Neutrophil (primary cell): ENCODE measurements at regions not wholly inside any gene's neighbourhood (a gene's known extent, or its start where the extent isn't known, plus 50 kb on each side); places are given as distances from the start of the nearest gene placed in this dataset.
A peak's percentile ranks its signal among the peaks of the same experiment; 100 is the strongest.

Experiments
- H3K27ac ChIP-seq: fragments of 200-600 bp; sonication (generic); 2 replicates; pipeline ENCODE4 v1.5.1; 2016; ENCODE audit warnings: mild to moderate bottlenecking, moderate library complexity
- H3K27me3 ChIP-seq: fragments of 200-600 bp; sonication (generic); 2 replicates; pipeline ENCODE4 v1.6.0; 2016; ENCODE audit warnings: mild to moderate bottlenecking
- H3K36me3 ChIP-seq: fragments of 200-600 bp; sonication (generic); 2 replicates; pipeline ENCODE4 v1.5.1; 2017
- H3K4me1 ChIP-seq, 2 experiments: fragments of 200-600 bp in 1 of 2; sonication (generic) in 1 of 2; 1 replicate in 1 of 2; 2 replicates in 1 of 2; pipeline versions ENCODE4 v1.5.1 to v1.6.1; 2013 to 2016; ENCODE audit warnings: low read depth in 1 of 2, low read length in 1 of 2, mild to moderate bottlenecking in 1 of 2, moderate library complexity in 1 of 2; ENCODE audit not compliant: control insufficient read depth in 1 of 2, insufficient read depth in 1 of 2
- H3K4me3 ChIP-seq, 2 experiments: fragments of 200-600 bp in 1 of 2; sonication (generic) in 1 of 2; 1 replicate in 1 of 2; 2 replicates in 1 of 2; pipeline ENCODE4 v1.5.1; 2013 to 2016; ENCODE audit warnings: low read depth in 1 of 2, low read length in 1 of 2, mild to moderate bottlenecking in 1 of 2, moderate library complexity in 1 of 2
- H3K9me3 ChIP-seq: fragments of 200-600 bp; sonication (generic); 2 replicates; pipeline ENCODE4 v1.5.1; 2016
- TF ChIP-seq, protein P1 (sequence below): fragments of 200-600 bp; sonication (generic); IDR thresholded peaks from 2 replicates; pipeline ENCODE4 v1.5.1; 2016; ENCODE audit warnings: antibody characterized with exemption

DNA sequence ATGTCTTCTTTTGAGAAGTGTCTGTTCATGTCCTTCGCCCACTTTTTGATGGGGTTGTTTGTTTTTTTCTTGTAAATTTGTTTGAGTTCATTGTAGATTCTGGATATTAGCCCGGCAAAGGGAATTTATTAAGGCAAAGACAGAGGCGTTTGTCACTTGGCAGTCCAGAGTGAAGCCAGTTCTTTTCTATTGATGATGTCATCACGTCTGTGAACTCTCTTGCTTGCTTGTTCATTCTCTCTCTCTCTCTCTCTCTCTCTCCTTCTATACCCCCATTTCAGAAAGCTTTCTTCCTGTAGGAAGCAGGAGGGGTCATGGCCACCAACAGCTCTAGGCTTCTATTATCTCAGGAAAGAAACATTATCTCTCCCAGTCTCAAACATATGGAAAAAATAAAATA, 291.3 kb downstream of the OMA1 start:
- Histone ChIP-seq H3K4me3 (no peak overlapping the region), H3K4me1 (peaks cover 25 to 30% of the 10 kb centered on the region in 2 experiments), H3K27me3 (peaks cover 29% of the 10 kb centered on the region), H3K27ac (no peak overlapping the region), H3K9me3 (no peaks in the 10 kb centered on the region), H3K36me3 (no peaks in the 10 kb centered on the region)
- TF ChIP-seq, protein P1, sequence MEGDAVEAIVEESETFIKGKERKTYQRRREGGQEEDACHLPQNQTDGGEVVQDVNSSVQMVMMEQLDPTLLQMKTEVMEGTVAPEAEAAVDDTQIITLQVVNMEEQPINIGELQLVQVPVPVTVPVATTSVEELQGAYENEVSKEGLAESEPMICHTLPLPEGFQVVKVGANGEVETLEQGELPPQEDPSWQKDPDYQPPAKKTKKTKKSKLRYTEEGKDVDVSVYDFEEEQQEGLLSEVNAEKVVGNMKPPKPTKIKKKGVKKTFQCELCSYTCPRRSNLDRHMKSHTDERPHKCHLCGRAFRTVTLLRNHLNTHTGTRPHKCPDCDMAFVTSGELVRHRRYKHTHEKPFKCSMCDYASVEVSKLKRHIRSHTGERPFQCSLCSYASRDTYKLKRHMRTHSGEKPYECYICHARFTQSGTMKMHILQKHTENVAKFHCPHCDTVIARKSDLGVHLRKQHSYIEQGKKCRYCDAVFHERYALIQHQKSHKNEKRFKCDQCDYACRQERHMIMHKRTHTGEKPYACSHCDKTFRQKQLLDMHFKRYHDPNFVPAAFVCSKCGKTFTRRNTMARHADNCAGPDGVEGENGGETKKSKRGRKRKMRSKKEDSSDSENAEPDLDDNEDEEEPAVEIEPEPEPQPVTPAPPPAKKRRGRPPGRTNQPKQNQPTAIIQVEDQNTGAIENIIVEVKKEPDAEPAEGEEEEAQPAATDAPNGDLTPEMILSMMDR = no peak

DNA sequence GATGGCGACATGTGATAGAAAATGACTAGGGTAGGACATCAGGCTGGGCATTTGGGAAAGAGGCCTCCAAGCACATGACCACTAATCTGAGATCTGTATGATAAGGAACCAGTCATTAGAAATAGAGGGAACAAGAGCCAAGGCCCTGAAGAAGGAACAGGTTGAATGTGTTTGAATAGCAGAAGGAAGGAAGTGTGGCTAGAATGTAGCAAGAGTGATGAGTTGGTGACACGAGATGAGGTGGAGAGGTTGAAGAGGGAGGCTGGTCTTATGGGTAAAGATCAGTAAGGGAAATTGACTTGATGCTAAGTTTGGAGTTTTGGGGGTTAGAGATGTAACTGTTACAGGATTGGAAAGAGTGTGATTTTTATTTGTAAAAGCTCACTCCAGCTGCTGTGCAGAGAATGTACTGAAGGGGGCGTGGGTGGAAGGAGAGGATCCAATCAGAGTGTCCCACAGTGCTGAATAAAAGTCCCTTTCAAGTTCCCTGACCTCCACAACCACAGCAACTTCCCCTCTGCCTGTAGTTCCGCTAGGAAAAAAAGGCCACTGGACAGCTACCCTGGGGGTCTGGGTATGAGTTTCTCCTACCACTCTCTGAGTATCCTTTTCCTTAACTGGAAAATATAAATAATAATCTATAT, 295.0 kb downstream of the OMA1 start:
- Histone ChIP-seq H3K27me3 (peaks cover 65% of the 10 kb centered on the region), H3K4me3 (no peak overlapping the region), H3K9me3 (no peaks in the 10 kb centered on the region), H3K4me1 (peaks cover 37 to 53% of the 10 kb centered on the region in 2 experiments), H3K36me3 (no peaks in the 10 kb centered on the region), H3K27ac (peak overlapping the region; percentile 24)
- TF ChIP-seq, protein P1 = no peak

DNA sequence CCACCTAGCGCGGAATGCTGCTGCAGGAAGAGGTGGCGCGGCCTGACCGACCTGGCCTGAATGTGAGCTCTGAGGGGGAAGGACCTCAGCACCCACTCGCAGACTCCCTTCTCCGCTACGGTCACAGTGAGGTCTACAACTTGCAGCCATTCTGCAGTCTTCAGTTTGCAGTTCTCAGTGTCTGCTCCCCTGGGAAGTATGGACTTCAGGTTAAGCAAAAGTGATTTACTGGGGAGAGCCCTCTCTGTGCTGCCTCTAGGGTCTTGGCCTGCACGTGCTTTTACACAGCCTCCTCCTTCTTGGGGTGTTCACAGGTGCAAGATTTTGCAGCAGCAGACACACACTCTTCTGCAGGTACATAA, 296.0 kb downstream of the OMA1 start:
- Histone ChIP-seq H3K27me3 (peaks cover 75% of the 10 kb centered on the region), H3K27ac (no peak overlapping the region), H3K9me3 (no peaks in the 10 kb centered on the region), H3K4me1 (peaks cover 37 to 53% of the 10 kb centered on the region in 2 experiments), H3K4me3 (no peak overlapping the region), H3K36me3 (no peaks in the 10 kb centered on the region)
- TF ChIP-seq, protein P1 = no peak

DNA sequence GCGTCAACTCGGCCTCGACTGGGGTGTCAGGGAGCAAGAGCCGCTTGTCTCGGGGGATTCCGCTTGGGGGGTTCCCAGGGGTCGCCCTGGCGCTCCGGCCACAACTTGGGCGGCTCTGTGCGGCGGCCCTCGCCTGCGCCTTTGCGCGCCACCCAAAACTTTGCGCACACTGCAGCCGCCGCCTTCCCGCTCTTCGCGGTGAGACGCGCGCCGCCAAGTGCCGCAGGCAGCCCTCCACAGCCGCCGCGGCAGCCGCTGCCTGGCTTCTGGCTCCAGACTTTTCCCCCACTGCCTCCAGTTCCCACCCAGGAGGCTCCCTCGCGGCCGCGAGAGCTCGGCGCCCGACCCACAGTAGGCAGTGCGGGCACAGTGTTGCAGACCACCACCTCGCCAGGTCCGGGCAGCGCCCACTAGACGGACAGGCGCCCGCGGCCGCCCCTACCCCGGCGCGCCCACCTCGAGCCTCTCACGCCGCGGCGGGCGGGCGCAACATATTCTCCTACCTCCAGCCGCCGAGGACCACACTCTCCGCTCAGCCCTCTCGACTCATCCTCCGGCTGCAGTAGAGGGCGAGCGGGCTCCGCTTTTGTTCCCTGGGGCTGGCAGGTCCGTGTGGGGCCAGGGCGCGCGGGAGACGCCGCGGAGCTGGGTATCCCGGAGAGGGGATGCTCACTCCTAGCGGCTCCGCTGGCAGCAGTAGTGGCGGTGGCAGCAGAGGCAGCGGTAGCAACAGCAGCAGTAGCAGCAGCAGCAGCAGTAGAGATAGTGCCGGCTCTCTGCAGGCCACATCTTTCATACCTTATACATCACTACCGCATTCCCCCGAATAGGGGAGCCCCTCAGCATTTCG, 296.6 kb downstream of the OMA1 start:
- Histone ChIP-seq H3K4me1 (peaks cover 37 to 53% of the 10 kb centered on the region in 2 experiments), H3K9me3 (no peaks in the 10 kb centered on the region), H3K27ac (no peak overlapping the region), H3K36me3 (no peaks in the 10 kb centered on the region), H3K4me3 (peak overlapping the region; percentile 24 to 33), H3K27me3 (peaks cover 81% of the 10 kb centered on the region)
- TF ChIP-seq, protein P1 = no peak

DNA sequence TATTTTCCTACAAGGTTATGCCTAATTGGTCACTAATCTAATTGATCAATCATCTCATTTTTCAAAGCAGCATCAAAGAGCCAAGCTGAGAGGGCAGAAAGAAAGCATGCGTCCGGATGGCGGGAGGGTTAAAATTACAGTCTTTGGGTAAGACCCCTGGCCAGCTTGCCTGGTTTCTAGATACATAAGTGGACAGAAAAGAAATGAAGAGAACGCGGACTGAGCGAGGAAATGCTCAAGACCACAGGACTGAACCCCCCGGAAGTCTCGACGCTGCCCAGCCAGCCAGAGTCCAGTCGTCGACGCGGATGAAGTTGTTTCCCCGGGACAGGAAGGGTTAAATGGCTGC, 297.2 kb downstream of the OMA1 start:
- H3K4me3 ChIP-seq = peak overlapping the region; percentile 24 to 33
- TF ChIP-seq, protein P1 = no peak
- peaks cover 87% of the 10 kb centered on the region for H3K27me3 ChIP-seq

More for the DNA sequence above, 297.2 kb downstream of the OMA1 start:
- peaks cover 37 to 53% of the 10 kb centered on the region in 2 experiments for H3K4me1 ChIP-seq
- no peaks in the 10 kb centered on the region for H3K36me3 ChIP-seq
- no peaks in the 10 kb centered on the region for H3K9me3 ChIP-seq
- no peak overlapping the region for H3K27ac ChIP-seq
